ENCODE measurements at regions not wholly inside any gene's neighbourhood (a gene's known extent, or its start where the extent isn't known, plus 50 kb on each side); places are given as distances from the start of the nearest gene placed in this dataset.
A peak's percentile ranks its signal among the peaks of the same experiment; 100 is the strongest.
"Not testable (repeated sequence)": the region's sequence is repeated elsewhere in the genome, so short reads cannot be mapped to it uniquely, and the experiment has no call there.

DNA sequence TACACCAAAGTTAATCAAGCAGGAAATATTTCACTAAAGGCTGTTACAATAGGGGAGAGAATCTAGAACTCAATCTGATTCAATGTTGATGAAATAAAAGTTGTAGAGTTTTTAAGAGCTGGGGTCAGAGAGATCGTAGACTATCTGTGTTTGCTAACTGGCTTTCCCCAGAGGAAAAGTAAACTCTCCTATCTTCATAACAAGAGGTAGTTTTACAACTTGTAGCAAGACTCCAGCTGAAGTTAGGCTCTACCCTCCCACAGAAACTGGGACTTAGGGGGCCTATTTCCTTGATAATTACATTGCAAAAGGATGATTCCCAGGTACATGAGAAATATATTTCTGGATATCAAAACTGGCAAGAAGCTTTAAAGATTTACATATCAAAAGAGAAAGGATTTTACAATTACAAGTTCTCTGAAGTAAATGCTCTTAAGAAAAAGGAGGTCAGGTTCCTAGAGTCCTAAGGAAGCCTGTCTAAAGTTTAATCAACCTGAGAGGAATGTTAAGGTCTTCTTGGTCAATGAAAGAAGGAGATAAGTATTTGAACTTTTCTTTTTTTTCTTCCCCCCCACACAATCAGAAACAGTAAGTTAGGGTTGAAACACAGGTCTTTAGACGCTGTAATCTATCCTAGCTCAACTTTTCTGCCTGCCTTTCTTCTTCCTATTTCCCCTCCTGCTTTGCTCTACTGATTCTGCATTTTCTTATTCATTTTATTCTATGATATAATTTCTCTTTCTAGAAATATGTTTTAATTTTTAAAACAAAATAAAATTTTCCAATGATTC is 692.2 kb upstream of the LINC00305 start:
- DNase-seq: no peak

DNA sequence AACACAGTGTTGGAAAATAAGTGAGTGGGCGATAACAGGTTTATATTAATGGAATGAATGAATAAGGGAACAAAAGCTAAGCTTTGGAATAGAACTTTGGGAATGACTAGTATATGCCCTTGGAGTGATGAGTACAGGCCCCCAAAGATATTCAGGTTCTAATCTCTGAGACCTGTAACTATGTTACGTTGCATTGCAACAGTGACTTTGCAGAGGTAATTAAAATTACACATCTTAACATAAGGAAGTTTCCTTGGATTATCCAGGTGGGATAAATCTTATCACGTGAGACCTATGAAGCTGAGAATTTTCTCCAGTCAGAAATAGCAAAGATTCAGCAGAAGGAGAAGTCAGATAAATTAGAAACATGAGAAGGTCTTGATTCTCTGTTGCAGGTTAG is 661.5 kb upstream of the LINC00305 start:
- DNase-seq: no peak

DNA sequence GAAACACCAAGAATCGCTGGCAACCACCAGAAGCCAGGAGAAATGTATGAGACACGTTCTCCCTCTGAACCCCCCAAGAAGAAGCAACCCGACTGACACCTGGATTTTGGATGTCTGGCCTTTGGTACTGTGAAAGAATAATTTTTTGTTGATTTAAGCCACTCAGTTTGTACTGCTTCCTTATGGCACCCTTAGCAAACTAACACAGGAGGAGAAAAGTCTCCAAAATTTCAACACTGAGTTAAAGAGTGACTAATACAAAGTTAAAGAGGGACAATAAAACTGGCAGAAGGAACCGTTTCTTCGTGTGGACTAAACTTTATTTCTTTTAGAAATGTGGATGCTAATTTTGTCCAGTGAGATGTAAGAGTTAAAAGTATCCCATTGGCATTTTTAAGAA is 660.9 kb upstream of the LINC00305 start:
- DNase-seq: no peak

DNA sequence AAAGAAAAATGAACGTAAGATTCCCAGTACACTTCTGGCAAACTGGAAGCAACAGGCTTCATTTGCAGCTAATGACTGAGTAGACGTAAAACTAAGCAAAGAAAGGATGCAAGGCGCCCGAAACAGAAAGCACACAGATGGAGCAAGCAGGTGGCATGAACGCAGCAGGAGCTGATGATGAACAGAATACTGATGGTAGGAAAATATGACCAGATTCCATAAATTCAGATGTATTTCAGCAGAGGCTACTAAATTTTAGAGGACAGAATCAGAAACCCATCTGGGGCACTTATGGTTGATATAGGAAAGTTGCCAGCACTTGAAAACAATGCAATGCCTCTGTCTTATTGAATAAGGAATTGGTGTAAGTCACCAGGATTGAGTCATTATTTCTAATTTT is 658.7 kb upstream of the LINC00305 start:
- DNase-seq: peak in 1 of 2 experiments; percentile 42

DNA sequence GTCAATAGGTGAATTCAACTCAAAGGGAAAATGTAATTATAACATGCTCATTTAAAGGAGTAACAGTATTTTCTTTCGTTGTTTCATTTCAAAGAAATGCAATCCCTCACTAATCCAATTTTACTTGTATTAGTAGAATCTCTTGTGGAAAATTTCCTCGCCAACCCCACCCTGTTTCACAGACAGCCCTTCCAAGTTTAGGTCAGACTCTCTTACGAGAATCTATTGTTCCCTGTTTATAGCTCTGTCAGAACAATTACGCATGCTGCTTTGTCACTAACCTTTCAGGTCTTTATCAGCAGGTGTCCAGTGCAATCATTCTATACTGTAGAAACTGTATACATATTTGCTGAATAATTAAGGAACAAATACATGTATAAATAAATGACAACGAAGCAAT is 657.8 kb upstream of the LINC00305 start:
- DNase-seq: no peak

DNA sequence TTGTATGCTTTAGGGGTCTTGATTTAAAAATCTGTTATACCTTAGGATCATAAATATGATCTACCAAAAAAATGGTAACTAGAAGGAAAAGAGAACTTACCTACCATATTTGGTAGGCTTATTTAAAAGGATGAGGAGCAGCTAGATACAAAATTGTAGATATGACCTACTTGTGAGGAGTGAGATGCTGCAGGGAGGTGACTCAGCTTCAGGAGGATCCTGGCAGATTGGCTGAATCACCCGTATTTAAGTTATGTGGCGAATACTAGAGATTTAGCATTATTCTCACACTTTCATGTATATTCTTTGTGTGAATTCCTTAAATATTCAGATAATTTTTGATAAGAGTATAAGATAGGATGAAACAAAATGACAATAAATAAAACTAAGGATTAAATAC is 657.3 kb upstream of the LINC00305 start:
- no peak for DNase-seq

DNA sequence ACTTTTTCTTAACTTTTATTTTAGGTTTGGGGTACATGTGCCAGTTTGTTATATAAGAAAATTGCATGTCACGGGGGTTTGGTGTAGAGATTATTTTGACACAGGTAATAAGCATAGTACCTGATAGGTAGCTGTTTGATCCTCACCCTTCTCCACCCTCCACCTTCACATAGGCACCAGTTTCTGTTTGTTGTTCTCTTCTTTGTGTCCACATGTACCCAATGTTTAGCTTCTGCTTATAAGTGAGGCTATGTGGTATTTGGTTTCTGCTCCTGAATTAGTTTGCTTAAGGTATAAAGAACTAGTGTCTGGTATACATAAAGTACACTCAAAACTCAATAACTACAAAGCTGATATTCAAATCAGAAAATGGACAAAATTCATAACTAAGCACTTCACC is 654.6 kb upstream of the LINC00305 start:
- no peak for DNase-seq

DNA sequence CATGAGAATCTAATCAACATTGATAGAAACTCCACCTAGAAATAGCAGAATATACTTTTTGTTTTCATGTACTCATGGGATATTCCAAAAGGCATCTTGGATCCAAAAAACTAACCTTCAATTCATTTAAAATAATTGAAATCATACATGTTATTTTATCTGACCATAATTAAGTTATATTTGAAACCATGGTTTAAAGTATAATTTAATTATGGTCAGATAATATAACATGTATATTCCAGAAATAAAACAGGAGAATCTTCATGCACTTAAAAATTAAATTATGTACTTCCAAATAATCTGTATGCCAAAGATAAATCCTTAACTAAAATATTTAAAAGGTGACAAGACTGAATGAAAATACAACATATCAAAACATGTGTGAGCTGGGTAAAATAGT is 651.3 kb upstream of the LINC00305 start:
- DNase-seq: no peak

DNA sequence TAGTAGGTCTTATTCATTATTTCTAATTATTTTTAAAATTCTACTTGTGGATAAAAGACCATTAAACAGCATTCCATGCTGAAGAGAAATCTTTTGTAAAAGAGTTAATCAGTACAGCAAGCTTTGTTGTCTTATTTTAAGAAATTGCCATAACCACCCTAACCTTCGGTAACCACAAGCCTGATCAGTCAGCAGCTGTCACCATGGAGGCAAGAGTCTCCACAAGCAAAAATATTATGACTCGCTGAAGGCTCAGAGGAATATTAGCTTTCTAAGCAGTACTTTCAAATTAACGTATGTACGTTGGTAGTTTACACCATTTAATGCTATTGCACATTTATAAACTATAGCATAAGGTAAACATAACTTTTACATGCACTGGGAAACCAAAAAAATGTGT is 650.5 kb upstream of the LINC00305 start:
- DNase-seq: no peak

DNA sequence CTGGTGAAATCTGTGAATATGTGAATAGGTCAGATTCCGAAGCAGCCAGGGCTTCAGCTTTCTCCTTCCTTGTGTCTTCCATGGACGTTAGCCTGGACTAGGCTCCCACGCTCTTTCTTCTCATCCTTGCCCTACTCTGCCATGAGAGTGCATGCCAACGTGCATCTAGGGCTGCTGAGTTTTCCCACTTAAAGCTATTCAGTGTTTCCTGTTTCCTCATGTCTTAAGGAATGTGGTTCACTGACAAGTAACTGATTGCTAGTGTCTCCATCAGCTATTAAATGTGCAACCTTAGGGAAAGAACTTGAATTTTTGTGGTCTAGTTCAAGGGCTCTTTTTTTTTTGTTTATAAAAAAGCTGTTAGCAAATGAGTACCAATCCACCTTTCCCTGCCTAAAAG is 642.3 kb upstream of the LINC00305 start:
- DNase-seq: no peak

DNA sequence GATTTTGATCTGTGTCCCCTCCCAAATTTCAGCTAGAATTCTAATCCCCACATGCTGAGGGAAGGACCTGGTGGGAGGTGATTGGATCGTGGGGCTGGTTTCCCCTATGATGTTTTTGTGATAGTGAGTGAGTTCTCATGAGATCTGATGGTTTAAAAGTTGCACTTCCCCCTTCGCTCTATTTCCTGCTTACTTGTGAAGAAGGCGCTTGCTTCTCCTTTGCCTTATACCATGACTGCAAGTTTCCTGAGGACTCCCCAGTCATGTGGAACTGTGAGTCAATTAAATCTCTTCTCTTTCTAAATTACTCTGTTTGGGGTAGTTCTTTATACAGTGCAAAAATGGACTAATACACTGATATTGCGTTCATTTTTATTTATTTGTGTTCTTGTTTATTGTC is 636.8 kb upstream of the LINC00305 start:
- no peak for DNase-seq

DNA sequence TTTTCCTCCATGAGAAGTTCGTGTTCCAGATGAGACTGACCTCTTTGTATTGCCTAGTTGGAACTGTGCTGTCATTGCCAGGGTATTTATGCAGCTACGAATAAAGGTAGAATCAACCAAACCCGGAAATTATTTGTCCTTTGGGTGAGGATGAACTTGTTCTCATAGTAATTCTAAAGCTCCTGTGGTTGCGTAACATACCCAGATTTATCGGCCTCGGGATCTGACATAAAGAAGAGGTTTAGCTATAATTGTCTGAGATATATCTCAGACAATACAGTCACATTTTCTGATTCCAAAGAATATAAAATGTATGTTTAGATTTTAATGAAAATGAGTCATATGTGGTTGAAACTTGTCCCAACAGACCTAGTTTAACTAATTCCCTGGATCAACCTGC is 628.7 kb upstream of the LINC00305 start:
- DNase-seq: no peak

DNA sequence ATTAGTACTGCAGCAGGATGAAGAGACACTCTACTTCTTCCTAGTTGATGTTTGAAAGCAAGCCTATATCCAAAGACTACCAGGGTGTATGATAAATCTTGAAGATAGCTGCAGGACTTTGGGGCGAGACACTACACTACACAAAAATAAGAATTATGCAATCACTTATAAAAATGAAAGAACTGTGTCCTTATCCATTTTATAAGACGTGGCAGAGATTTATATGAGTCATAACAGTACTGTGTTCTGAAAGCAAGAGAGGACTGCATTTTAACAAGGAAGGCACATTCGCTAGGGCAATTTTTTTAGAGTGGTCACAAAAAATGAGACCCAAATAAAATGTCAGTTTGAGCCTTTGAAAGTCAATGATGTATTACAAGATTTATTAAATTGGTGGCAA is 617.0 kb upstream of the LINC00305 start:
- DNase-seq: no peak

DNA sequence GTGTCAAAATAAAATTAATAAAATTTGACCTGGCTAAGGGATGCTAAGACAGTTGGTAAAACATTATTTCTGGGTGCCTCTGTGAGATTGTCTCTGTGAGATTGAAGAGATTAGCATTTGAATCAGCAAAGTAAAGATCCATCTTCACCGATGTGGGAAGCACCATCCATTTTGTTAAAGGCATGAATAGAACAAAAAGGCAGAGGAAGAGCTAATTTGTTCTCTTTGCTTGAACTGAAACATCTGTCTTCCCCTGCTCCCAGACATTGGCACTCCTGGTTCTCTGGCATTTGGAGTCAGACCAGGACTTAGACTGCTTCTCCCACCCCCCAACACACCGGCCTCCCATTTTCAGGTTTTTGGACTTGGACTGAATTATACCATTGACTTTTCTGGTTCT is 603.8 kb upstream of the LINC00305 start:
- DNase-seq: no peak

DNA sequence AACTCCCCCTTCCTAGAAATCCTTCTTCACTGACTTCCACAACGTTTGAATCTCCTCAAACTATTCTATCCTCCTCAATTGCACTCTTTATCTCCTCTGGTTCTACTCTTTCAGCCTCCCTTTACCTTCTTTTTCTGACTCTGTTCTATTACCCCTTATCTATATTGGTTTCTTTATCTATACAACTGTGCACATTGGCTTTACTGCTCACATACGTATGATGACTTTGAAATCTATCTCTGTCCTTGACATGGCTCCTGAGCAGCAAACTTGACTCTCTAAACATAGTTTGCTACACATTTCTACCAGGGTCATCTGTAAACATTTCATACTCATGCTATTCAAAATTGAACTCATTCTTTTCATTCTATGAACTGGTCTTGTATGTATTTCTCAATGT is 601.0 kb upstream of the LINC00305 start:
- DNase-seq: no peak

DNA sequence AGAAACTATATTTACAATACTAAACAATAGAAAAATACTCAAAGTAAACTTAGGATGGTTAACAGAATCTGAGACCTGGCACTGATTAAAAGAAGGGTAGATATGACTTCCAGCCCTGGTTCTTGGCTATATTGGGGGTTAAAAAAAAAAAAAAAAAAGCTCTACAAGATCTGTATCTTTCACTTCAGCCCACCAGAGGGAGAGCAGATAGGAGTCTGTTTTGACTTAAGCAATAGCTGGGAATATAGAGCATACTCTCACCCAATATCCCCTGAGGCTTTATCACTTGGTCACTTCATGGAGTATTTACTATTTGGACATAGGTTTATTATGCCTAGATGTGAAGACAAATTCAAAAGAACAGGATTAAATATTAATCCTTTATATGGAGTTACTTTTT is 598.9 kb upstream of the LINC00305 start:
- no peak for DNase-seq

DNA sequence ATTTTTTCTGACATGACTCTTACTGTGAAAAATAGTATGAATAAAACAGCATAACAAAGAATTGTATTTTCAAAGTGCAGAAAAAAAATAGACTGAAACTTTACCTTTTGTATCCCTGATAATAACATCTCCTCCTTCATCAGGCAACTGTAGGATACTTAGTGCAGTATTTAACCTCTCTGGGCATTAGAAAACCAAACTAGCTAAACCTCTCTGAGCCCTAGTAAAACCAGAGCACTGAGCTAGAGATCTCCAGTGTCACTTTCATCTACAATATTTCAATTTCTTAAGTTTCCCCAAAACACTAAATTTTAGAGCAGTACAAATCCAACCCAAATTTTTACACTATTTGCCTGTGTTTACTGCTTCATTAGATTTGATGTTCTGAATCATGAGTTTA is 594.0 kb upstream of the LINC00305 start:
- no peak for DNase-seq

DNA sequence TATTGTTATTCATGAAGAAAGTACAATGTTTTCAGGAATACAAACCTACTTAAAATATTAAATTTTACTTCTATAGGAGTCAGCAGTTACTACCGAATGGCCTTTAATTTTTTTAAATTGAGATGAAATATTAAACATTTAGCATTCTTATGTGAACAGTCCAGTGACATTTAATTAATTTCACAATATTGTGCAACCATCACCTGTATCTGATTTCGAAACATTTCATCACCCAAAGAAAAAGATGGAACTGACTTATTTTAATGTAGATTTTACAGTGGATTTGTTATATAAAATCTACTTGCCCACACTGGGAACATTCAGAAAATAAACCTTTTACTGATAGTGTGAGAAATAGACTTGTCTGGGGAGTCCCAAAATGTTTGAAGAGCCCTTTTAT is 585.2 kb upstream of the LINC00305 start:
- DNase-seq: no peak

DNA sequence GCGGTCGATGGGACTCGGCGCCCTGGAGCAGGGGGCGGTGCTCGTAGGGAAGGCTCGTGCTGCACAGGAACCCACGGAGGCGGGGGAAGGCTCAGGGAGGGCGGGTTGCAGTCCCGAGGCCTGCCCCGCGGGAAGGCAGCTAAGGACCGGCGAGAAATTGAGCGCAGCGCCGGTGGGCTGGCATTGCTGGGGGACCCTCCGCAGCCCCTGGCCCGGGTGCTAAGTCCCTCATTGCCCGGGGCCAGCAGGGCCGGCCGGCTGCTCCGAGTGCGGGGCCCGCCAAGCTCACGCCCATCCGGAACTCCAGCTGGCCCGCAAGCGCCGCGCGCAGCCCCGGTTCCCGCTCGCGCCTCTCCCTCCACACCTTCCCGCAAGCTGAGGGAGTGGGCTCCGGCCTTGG is 576.8 kb upstream of the LINC00305 start:
- DNase-seq: not testable (repeated sequence)

DNA sequence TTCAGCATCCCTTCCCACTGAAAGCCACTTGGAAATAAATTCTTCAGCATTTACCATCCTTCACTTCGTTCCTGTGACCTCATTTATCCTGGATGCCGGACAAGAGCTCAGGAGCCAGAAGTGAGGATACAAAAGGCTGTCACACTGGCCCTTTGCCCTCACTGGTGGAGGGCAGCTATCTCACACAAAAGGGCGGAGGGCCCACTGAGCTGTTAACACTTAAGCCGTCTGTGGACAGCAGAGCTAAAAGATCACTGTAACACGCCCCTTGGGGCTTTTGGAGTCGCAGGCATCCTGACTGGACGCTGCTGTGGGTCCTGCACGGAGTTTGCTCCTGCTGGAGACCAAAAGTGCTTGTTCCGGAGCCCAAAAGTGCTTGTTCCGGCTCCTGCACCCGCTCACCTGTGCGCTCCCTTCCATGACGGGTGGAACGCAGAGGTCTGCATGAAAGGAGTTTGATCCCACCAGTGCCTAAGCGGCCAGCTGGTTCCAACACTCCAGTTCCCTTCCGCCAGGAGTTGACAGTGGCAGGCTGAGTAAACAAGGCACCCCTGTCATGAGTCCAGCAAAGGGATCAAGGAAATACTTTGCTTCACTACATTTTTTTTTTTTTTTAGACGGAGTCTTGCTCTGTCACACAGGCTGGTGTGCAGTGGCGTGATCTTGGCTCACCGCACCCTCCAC is 572.0 kb upstream of the LINC00305 start:
- DNase-seq: peak; percentile 16 to 50

DNA sequence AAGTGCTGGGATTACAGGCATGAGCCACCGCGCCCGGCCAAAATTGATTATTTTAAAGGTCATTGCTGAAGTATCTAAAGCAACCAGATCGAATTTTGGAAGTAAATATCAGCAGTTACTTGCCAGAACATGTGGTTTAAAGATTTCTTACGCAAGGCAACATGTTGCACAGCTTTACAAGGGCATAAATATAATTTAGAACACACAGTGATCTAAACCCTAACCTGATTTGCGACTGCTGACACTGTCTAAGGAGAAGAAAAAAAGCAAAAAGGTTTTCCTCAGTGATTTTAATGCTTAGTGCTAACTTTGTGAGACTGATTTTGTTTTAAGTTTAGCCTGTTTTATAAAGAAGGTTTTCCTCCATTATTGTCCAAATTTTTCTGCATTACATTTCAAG is 569.9 kb upstream of the LINC00305 start:
- DNase-seq: no peak

DNA sequence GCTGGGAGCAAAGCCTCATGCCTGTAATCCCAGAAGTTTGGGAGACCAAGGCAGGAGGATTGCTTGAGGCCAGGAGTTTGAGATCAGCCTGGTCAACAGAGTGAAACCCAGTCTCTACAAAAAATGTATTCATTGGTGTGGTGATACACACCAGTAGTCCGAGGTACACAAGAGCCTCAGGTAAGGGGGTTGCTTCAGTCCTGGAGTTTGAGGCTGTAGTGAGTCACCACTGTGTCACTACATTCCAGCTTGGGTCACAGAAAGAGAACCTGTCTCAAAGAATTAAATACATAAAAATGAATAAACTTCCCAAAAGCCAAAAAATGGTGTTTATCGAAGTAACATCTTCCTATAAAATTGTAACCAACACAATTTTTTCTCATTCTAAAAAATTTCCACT is 568.1 kb upstream of the LINC00305 start:
- no peak for DNase-seq

DNA sequence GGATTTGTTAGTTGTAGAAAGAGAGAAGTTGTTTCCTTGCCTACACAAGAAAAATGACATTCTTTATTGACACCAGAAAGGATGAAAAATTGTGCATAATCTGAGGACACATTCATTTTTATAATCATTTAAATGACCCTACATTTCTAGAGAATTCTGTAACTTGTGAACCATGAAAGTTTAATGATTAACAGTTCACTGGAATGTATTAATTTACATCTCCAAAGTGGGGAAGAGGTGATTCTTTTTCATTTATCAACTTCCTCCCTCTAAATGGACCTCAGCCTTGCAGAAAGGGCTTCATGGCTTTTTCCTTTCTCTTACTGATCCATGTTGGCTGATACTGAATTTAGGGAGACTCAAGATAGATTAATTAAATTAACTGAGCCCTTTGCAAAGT is 565.2 kb upstream of the LINC00305 start:
- no peak for DNase-seq

DNA sequence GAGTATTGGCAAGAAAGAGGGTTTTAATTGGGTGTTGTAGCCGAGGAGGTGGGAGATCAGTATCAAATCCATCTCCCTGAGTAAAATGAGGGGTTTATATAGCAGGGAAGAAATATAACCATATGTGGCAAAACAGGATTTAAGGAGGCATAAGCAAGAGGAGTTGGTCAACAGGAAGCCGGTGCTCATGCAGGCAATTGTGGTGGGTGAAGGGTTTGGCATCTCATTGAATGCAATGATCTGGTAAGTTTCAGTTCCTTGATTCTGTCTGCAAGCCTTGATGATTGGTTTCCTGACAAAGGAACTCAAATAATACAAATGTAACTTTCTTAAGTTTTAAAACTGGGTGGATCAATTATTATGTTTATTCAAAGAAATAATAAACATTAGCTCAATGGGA is 564.4 kb upstream of the LINC00305 start:
- DNase-seq: no peak

DNA sequence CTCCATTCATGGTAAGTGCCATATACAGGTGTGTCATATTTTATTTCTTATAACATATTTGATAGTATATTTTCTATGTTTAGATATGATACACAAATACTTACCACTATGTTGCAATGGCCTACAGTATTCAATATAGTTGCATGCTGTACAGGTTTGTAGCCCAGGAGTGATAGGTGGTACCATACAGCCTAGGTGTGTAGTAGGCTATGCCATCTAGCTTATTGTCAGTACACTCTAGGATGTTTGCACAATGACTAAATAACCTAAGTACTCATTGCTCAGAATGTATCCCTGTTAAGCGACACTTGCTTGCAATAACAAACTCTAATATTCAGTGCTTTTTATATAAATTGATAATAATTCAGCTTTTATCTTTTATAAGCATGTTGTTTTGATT is 563.1 kb upstream of the LINC00305 start:
- no peak for DNase-seq
